GM18909 (cell line): ENCODE measurements at regions not wholly inside any gene's neighbourhood (a gene's known extent, or its start where the extent isn't known, plus 50 kb on each side); places are given as distances from the start of the nearest gene placed in this dataset.
"Not testable (repeated sequence)": the region's sequence is repeated elsewhere in the genome, so short reads cannot be mapped to it uniquely, and the experiment has no call there.

Experiments
- ATAC-seq: cut with Tn5 transposase; IDR thresholded peaks from one replicate; pipeline ENCODE4 v1.9.1; 2021; ENCODE audit warnings: mild to moderate bottlenecking; ENCODE audit not compliant: unreplicated experiment, poor library complexity

DNA sequence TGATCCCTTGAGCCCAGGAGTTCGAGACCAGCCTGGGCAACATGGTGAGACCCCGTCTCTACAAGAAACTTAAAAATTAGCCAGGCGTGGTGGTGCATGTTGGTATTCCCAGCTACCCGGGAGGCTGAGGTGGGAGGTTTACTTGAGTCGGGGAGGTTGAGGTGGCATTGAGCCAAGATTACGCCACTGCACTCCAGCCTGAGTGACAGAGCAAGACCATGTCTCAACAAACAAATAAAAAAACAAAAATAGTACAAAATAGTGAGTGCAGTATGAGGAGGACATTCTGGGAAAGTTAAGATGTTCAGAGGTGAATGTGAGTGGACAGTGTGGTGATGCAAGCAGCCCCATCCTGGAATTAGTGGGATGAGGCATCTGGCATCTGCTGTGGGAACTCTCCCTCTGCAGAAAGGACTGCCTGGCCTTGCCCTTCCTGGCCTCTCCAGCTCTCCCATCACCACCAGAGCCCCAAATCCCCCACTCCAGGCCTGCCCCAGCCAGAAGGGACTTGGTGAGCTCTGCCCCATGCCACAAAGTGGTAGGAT, 96.6 kb upstream of the PARD3 start:
- no peak for ATAC-seq

DNA sequence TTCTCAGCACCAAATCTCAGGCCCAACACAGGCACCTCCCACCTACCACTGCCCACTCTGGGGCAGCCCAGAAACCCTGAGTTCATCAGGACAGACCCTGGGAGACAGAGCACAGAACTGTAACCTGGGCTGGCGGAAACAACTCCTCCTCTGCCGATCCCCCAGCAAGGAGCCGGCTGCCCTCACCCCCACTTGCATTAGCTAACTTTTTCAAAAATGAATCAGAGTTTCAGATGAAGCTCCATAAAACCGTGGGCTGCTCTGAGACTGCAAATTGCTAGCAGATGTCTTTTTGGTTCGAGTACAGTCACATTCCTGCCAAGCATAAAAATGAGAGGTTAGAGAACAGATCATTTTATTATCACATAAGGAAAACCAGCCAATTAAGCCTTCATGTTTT, 93.4 kb upstream of the PARD3 start:
- no peak for ATAC-seq

DNA sequence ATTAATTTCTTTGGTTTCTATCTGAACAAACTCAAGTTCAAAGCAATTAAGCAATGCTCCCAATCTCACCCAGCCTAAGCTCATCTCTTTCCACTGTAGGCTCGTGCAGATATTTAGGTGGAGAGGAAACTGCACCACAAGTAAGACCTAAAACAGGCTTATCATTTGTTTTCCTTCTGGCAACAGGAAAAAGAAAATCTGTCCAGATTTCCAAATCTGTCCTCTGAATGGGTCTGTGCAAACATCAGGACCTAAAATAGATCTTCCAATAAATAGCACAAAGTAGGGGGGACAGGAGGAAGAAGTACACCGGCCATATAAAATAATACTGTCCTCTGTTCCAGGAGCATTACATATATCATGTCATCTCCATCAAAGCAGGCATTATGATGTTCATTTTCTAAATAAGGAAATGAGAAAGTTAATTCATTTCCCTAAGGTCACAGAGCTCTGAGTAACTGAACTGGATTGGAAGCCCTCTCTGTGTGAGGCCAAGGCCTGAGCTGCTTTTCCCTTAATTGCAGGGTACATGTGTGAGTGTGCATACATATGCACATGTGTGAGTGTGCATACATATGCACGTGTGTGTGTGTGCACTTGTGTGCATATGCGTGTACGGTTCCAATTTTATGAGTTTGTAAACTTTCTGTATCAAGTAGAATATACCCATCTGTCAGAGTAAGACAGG, 92.8 kb upstream of the PARD3 start:
- ATAC-seq, result no peak

DNA sequence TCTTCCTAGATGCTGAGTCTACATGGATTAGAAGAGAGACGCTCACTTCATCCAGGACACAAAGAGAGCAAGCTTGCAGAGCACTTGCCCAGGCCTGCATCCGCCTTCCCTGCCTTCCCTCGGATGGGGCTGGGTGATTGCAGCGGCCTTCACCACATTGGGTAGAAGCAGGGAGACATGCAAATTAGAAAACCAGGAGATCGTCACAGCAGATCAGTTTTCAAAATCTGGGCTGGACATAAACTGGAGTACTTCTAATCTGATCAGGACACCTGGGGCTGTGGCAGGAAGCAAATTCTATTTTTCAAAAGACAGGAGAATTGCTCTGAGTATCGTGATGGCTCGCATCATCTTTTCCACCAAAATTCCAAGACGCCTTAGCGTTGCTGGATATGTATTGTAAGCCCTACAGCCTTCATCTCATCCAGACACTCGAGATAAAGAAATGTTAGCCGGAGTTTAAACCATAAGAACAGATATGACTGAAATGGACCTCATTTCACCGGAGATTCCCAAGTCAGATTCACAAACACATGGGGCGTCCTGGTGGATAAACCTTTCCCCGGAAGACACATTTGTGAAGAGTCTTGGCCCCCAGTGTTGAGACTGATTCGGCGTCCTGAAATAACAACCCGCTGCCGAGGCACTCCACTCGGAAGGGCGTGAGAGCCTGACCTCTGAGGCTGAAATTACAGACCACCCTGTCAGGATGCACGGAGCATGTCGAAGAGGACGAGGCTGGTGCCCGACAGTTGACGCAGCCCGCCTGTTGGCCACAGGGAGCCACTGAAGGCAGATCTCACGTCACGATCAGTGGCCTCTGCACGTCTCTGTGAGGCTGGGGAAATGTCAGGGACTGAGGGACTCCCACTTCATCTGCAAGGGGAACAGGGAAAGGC, 91.2 kb upstream of the PARD3 start:
- no peak for ATAC-seq

DNA sequence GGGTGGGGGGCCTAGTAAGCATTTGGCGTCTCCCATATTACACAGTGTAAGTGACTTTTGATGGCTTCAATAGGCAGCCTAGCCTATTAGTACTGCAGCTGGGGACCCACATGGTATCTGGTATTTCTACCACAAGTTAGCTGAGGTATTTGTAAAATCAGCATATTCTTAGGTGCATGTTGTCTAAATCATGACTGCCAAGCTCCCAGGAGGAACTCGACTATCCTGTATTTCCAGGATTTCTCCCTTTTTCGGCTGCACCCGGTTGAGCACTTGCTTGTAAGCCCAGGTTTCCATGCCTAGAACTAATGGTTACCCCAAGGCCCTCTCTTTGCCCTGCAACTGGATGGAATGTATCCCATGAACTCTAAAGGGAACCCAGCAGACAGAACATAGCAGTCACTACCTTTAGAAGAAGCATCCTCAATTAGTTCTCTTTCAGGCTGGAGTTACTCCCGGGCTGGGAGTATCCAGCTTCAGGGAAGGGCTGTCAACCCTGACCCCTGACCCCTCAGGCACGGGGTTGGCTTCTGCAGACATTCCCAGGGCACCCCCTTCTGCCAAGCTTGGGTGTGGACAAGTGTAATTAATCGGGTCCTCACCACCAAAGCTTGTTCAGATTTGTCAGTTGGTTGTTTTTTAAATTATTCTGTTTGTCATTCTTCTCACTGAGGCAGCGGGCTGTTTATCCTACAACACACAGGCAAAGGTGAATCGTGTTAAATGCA, 90.3 kb upstream of the PARD3 start:
- ATAC-seq, result no peak

DNA sequence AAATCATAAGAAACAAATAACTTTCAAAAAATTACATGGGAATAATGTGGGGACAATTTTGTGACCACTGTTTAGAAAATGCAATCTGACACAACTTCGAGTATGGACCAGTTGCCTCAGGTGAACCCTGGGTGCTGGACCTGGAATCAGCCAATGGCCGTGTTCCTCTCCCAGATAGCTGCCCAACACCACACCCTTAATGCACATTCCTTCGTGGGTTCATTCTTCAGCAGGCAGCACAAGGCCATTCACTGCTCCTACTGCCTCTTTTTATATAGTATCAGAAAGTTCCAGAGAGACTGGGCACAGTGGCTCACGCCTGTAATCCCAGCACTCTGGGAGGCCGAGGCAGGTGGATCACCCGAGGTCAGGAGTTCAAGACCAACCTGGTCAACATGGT, 89.1 kb upstream of the PARD3 start:
- ATAC-seq, result no peak

DNA sequence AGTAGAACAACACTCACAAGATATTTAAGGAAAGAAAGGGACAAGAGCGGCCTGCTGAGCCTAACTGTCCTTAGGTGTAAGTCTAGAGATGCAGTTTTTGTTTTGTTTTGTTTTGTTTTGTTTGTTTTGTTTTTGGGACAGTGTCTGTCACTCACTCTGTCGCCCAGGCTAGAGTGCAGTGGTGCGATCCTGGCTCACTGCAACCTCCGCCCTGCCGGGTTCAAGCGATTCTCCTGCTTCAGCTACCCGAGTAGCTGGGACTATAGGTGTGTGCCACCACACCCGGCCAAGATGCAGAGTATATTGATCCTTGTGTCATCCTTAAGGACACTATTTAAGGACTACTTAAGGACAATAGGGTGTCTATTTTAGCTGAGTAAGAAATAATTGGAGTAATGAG, 84.1 kb upstream of the PARD3 start:
- no peak for ATAC-seq

DNA sequence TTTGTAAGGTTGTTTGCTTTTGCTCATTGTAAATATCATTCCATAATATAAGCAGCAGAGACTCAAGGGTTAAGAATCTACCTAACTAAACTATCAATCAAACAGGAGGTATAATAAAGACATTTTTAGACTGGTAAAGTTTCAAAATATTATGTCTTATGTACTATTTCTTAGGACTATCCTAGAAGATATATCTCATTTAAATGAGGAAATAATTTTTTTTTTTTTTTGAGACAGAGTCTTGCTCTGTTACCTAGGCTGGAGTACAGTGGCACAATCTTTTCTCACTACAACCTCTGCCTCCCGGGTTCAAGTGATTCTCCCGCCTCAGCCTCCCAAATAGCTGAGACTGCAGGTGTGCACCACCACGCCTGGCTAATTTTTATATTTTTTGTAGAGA, 80.9 kb upstream of the PARD3 start:
- no peak for ATAC-seq

DNA sequence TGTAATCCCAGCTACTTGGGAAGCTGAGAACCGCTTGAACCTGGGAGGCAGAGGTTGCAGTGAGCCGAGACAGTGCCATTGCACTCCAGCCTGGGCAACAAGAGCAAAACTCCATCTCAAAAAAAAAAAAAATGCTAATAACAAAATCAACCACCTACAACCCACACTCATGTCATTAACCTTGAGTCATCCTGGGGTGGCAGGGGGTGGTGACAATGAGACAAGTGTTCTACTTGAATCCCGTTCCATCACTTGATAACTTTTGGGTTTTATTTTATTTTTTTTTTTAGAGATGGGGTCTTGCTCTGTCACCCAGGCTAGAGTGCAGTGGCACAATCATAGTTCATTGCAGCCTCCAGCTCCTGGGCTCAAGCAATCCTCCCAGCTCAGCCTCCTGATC, 80.0 kb upstream of the PARD3 start:
- ATAC-seq, result not testable (repeated sequence)

DNA sequence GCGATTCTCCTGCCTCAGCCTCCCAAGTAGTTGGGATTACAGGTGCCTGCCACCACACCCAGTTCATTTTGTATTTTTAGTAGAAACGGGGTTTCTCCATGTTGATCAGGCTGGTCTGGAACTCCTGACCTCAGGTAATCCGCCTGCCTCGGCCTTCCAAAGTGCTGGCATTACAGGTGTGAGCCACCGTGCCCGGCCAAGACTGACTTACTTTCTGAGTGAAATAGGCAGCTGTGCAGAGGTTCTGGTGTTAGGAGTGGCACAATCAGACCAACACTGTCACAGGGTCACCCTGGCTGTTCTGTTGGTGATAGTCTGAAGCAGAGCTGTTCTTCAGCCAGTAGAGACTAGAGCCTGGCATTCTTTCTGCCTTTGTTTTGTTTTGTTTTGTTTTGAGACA, 77.4 kb upstream of the PARD3 start:
- ATAC-seq, result not testable (repeated sequence)

DNA sequence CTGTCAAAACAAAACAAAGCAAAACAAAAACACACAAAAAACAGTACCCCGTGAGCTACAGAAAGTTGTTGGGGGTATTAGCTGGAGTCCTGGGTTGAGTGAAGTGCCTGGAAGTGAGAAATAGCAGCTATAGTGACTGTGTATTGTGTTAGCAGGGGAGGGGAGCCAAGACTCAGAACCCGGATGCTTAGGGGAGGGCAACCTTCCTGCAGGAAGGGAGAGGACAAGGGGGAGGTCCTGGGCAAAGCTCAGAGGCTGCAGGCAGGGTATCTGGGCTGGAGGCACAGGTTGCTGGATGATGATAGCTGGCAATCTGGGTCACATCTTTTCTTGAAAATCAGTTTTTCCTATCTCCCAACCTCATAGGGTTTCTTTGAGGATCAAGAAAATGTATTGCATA, 75.8 kb upstream of the PARD3 start:
- no peak for ATAC-seq

DNA sequence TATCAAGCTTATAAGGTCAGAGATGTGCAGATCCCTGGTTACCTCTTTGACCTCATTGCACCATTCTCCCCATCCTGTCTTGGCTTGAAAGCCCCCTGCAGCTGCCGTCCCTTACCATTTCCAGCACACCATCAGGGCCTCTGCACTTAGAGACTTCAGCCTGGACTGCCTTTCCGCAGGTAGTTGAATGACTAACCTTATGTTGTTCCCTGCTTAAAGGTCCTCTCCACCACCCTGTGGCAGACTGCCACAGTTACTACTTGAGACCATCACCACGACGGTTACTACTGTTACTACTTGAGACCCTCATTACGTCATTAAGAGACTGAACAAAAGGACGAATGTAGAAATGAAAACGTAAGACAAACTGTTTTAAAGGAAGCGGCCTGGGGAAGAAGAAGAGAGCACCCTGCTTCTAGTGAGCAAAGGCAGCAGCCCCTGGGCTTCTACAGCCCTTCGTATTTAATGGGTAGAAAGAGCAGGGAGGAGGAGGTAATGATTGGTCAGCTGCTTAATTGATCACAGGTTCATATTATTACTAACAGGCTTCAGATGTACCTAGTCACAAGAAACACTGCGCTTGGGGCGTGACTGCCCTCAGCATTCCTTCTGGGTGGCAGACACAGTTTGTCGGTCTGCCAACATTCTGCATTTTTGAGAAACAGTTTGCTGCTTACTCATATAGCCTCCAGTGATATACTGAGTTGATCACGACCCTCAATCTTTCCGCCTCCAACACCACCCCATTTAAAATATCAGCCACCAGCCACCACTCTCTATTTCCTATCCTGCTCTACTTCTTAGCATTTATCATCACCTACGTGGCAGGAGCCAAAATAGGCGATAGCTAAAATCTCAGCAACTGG, 74.1 kb upstream of the PARD3 start:
- ATAC-seq, result no peak

DNA sequence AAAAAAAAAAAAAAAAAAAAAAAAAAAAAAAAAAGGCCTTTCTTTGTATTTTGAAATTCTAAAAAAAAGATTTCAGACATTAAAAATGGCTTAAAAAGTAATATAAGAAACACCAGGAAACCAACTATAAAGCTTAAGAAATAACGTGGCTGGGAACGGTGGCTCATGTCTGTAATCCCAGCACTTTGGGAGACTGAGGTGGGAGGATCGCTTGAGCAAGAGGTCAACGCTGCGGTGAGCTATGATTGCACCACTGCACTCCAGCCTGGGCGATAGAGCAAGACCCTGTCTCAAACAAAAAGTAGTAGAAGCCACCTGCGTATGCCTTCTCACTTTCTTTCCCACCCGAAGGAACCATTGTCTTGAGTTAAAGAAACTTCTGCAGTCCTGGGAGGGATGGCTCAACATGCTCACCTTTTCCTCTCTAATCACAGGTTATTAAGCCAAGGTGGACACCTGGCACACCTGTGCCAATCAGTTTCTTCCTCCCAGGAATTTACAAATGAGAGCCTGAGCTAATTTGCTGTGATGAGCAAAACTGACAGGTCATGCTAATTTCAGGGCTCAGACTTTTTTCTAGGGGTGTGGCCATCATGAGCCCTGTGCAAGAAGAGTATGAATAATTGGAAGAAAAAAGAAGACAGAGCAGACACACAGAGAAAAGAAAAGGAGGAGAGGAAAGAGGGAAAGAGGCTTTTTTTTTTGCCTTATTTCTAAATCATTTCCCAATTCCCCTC, 72.0 kb upstream of the PARD3 start:
- ATAC-seq, result no peak

DNA sequence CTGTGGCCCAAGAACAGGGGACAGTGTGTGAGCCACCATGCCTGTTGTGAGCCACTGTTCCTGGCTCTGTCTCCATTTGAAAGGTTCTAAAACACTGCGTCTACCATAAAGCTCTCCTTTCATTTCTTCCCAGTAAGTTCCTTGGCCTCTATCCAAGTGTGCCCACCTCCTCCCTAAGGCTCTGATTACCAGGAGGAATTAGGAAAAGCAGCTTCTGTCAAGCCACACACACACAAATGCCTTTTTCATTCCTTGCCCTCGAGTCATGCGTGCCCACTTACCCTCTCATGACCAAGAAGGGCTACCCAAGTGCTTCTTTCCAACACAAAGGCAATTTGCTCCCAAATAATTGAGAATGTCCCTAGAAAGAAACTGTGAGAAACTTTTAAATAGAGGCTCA, 70.8 kb upstream of the PARD3 start:
- ATAC-seq, result no peak

DNA sequence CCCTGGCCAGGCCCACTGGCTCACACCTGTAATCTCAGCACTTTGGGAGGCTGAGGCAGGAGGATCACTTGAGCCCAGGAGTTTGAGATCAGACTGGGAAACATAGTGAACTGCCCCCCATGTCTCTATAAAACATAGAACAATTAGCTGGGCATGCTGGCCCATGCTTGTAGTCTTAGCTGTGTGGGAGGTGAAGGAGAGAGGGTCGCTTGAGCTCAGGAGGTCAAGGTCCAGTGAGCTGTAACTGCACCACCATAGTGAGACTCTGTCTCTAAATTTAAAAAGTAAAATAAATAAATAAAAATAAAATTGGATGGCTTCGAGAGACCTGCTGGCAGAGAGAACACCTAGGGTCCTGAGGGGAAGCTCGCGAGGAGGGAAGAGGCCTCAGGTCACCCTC, 69.9 kb upstream of the PARD3 start:
- peak; percentile 14 for ATAC-seq

DNA sequence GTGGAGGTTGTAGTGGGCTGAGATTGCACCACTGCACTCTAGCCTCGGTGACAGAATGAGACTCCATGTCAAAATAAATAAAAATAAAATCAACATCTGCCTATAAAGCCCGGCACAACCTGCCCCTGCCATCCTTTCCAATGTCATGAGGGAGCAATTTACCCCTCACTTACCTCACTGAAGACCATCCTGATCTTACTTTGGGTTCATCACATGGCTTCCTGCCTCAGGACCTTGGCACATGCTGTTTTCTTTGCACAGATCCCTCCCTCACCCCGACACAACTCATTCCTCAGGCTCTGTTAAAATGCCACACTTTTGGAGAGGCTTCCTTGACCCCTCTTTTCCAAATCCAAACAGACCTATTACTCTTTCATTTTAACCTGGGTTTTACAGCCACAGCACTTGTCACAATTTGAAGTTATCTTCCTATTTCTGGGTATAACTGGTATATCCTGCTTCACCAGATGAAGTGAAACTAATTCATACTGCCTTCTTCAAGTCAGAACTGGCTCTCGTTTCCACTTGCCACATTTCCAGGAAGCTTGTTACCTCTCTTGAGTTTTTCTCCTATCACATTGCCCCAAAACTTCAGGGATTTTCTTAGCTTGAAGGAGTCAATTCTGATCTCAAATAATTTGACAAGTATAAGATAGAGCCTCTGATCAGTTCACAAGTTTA, 69.3 kb upstream of the PARD3 start:
- ATAC-seq, result peak; percentile 57

DNA sequence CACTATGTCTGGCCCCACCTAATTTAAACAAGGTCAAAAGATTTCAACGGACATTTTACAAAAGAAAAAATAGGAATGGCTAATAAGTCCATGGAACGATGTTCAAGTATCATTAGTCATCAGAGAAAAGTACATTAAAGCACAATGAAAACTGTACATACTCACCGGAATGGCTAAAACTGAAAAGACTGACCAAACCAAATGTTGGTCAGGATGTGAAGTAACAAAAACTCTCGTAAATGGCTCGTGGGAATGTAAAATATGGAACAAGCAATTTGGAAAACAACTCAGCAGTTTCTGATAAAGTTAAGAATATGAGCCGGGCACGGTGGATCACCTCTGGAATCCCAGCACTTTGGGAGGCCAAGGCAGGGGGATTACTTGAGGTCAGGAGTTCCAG, 65.7 kb upstream of the PARD3 start:
- no peak for ATAC-seq

DNA sequence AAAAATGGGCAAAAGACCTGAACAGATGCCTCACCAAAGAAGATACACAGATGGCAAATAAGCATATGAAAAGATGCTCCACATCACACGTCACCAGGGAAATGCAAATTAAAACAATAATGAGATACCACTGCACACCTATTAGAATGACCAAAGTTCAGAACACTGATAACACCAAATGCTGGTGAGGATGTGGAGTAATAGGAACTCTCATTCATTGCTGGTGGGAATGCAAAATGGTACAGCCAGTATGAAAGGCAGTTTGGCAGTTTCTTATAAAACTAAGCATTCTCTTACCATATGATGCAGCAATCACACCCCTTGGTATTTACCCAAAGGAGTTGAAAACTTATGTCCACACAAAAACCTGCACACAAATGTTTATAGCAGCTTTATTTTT, 63.6 kb upstream of the PARD3 start:
- ATAC-seq, result not testable (repeated sequence)

DNA sequence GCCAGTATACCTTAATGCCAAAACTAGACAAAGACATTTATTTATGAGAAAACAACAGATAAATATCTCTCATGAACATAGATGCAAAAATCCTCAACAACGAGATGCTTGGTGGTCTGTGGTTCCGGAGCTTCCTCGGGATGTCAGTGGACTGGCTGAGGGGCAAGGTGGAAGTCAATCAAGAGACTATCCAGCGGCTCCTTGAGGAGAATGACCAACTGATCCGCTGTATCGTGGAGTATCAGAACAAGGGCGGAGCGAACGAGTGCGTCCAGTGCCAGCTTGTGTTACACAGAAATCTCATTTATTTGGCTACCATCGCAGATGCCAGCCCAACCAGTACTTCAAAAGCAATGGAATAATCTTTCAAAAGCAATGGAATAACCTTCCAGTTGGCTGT, 60.0 kb upstream of the PARD3 start:
- no peak for ATAC-seq
